CD14-positive monocyte (primary cell): ENCODE measurements at regions not wholly inside any gene's neighbourhood (a gene's known extent, or its start where the extent isn't known, plus 50 kb on each side); places are given as distances from the start of the nearest gene placed in this dataset.

Source experiments
- DNase-seq, 3 donors: peaks; one replicate each; pipeline ENCODE4 v3.0.0-alpha.2; 2011 to 2022
- H2AFZ ChIP-seq: 2 replicates; pipeline ENCODE4 v1.6.0; 2012; ENCODE audit warnings: mild to moderate bottlenecking, low read depth, low read length, inconsistent platforms; ENCODE audit not compliant: insufficient read depth, poor library complexity, severe bottlenecking
- H3K27ac ChIP-seq, 2 donors: 1 replicate in 1 of 2; 2 replicates in 1 of 2; pipeline ENCODE4 v1.5.1; 2012 to 2013; ENCODE audit warnings: low read length in 2 of 2, control low read depth in 1 of 2, inconsistent platforms in 1 of 2, low read depth in 1 of 2, mild to moderate bottlenecking in 1 of 2
- H3K27me3 ChIP-seq, 2 donors: one replicate each; pipeline versions ENCODE4 v1.6.0 to v1.6.1; 2011 to 2013; ENCODE audit warnings: low read length in 2 of 2; ENCODE audit not compliant: control insufficient read depth in 2 of 2, insufficient read depth in 2 of 2
- H3K36me3 ChIP-seq, 2 donors: replicated peaks in 1 of 2; 1 replicate in 1 of 2; 2 replicates in 1 of 2; pipeline versions ENCODE4 v1.5.1 to v1.6.1; 2012 to 2013; ENCODE audit warnings: low read length in 2 of 2, control low read depth in 1 of 2, inconsistent platforms in 1 of 2, mild to moderate bottlenecking in 1 of 2; ENCODE audit not compliant: insufficient read depth in 2 of 2, control insufficient read depth in 1 of 2
- H3K4me1 ChIP-seq, 2 donors: 1 replicate in 1 of 2; 2 replicates in 1 of 2; pipeline versions ENCODE4 v1.5.1 to v1.6.1; 2012 to 2013; ENCODE audit warnings: low read length in 2 of 2, control low read depth in 1 of 2, inconsistent platforms in 1 of 2, mild to moderate bottlenecking in 1 of 2, moderate library complexity in 1 of 2; ENCODE audit not compliant: insufficient read depth in 2 of 2, control insufficient read depth in 1 of 2
- H3K4me2 ChIP-seq: replicated peaks from 2 replicates; pipeline ENCODE3; 2012; ENCODE audit warnings: low read length, moderate library complexity, mild to moderate bottlenecking; ENCODE audit not compliant: poor library complexity, severe bottlenecking; ENCODE audit errors: extremely low read depth
- H3K4me3 ChIP-seq, 3 experiments: fragments of 200-600 bp in 1 of 3; sonication (generic) in 1 of 3; replicated peaks in 1 of 3; 1 replicate in 2 of 3; 2 replicates in 1 of 3; pipeline ENCODE4 v1.5.1; 2011 to 2013; ENCODE audit warnings: low read length in 3 of 3, mild to moderate bottlenecking in 3 of 3, control low read depth in 2 of 3, low read depth in 2 of 3, inconsistent platforms in 1 of 3, moderate library complexity in 1 of 3
- H3K79me2 ChIP-seq: 2 replicates; pipeline ENCODE4 v1.6.0; 2012; ENCODE audit warnings: mild to moderate bottlenecking, control low read depth, inconsistent platforms, low read length, moderate library complexity; ENCODE audit not compliant: insufficient read depth
- H3K9ac ChIP-seq: 2 replicates; pipeline ENCODE4 v1.6.0; 2017; ENCODE audit warnings: low read length, mild to moderate bottlenecking; ENCODE audit not compliant: insufficient read depth, poor library complexity, severe bottlenecking
- H3K9me3 ChIP-seq, 2 donors: replicated peaks in 1 of 2; 1 replicate in 1 of 2; 2 replicates in 1 of 2; pipeline versions ENCODE4 v1.5.1 to v1.6.1; 2012 to 2013; ENCODE audit warnings: low read length in 2 of 2, control low read depth in 1 of 2; ENCODE audit not compliant: control insufficient read depth in 1 of 2, insufficient read depth in 1 of 2
- H4K20me1 ChIP-seq: 2 replicates; pipeline ENCODE4 v1.6.0; 2012; ENCODE audit warnings: mild to moderate bottlenecking, low read length, control low read depth, moderate library complexity; ENCODE audit not compliant: insufficient read depth
- H3K27ac Mint-ChIP-seq, 7 donors: one replicate each; pipeline ENCODE4 v1.8.0; 2020; ENCODE audit warnings: mild to moderate bottlenecking in 7 of 7, mixed read lengths in 7 of 7, moderate library complexity in 6 of 7, inconsistent platforms in 2 of 7
- H3K27me3 Mint-ChIP-seq, 3 donors: one replicate each; pipeline ENCODE4 v1.8.0; 2021 to 2022; ENCODE audit warnings: low read depth in 3 of 3, mild to moderate bottlenecking in 3 of 3, mixed read lengths in 3 of 3, moderate library complexity in 3 of 3, inconsistent platforms in 1 of 3
- H3K36me3 Mint-ChIP-seq, 2 donors: one replicate each; pipeline ENCODE4 v1.8.0; 2020; ENCODE audit warnings: mixed read lengths in 2 of 2, inconsistent platforms in 1 of 2, mild to moderate bottlenecking in 1 of 2
- H3K4me1 Mint-ChIP-seq: one replicate; pipeline ENCODE4 v1.8.0; 2020; ENCODE audit warnings: mild to moderate bottlenecking, mixed read lengths
- H3K4me3 Mint-ChIP-seq, 2 donors: one replicate each; pipeline ENCODE4 v1.8.0; 2020; ENCODE audit warnings: mild to moderate bottlenecking in 2 of 2, mixed read lengths in 2 of 2, moderate library complexity in 1 of 2
- H3K9me3 Mint-ChIP-seq, 7 donors: one replicate each; pipeline ENCODE4 v1.8.0; 2020 to 2022; ENCODE audit warnings: mixed read lengths in 7 of 7, mild to moderate bottlenecking in 6 of 7, moderate library complexity in 6 of 7, inconsistent platforms in 2 of 7
- WGBS: methylation state at CpG from one replicate; pipeline ENCODE4 v1.1.5; 2013; ENCODE audit warnings: missing lambda C conversion rate; ENCODE audit not compliant: insufficient coverage; 5-methylcytosine and 5-hydroxymethylcytosine counted together
- intact Hi-C, 2 donors: fragments of 100-400 bp; cut with micrococcal nuclease; formaldehyde crosslinking; loops; one replicate each; pipeline versions ENCODE4 v1.15.0 to v1.15.1; 2023
- TF ChIP-seq, protein P1 (sequence below): fragments of 200-600 bp; IDR thresholded peaks from one replicate; pipeline ENCODE4 v1.8.0; 2022; ENCODE audit warnings: antibody characterized with exemption, mild to moderate bottlenecking

DNA sequence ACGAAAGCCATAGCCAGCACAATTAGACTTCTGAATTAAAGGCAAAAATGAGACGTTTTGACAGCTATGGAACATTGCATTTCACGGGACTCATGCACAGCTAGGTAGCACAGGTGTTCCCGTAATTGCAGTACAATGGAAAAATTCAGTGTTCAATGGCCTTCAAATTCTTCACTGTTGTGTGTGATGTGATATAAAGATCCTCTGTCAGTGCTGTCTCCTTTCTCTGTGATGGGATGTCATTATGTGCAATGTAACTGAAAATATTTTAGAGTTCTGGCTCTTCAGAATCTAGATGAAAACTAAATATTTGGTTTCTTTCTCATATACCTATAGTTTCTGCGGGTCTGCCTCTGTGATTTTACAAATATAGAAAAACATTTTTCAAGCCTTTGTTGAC is 1599.7 kb downstream of the MRPL39 start:
- Histone ChIP-seq H3K9me3 (no peaks in the 10 kb centered on the region), H3K79me2 (no peaks in the 10 kb centered on the region), H3K4me3 (no peak overlapping the region), H4K20me1 (no peaks in the 10 kb centered on the region), H3K9ac (no peak overlapping the region), H3K4me1 (no peaks in the 10 kb centered on the region), H3K27me3 (no peaks in the 10 kb centered on the region), H3K4me2 (no peak overlapping the region), H3K27ac (no peak overlapping the region), H3K36me3 (no peaks in the 10 kb centered on the region), H2AFZ (no peak overlapping the region)
- TF ChIP-seq, protein P1, sequence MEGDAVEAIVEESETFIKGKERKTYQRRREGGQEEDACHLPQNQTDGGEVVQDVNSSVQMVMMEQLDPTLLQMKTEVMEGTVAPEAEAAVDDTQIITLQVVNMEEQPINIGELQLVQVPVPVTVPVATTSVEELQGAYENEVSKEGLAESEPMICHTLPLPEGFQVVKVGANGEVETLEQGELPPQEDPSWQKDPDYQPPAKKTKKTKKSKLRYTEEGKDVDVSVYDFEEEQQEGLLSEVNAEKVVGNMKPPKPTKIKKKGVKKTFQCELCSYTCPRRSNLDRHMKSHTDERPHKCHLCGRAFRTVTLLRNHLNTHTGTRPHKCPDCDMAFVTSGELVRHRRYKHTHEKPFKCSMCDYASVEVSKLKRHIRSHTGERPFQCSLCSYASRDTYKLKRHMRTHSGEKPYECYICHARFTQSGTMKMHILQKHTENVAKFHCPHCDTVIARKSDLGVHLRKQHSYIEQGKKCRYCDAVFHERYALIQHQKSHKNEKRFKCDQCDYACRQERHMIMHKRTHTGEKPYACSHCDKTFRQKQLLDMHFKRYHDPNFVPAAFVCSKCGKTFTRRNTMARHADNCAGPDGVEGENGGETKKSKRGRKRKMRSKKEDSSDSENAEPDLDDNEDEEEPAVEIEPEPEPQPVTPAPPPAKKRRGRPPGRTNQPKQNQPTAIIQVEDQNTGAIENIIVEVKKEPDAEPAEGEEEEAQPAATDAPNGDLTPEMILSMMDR: no peak
- intact Hi-C loops: no loop called here
- H3K27ac Mint-ChIP-seq: no peak overlapping the region
- WGBS: 96% methylated on average over 3 of the region's 5 CpGs
- peaks cover 2% of the 10 kb centered on the region for H3K4me1 Mint-ChIP-seq
- peaks cover 0 to 15% (median 7%) of the 10 kb centered on the region in 7 donors for H3K9me3 Mint-ChIP-seq
- no peak overlapping the region for H3K4me3 Mint-ChIP-seq
- H3K36me3 Mint-ChIP-seq: no peaks in the 10 kb centered on the region
- DNase-seq: no peak
- H3K27me3 Mint-ChIP-seq: peaks cover 0 to 1% (median 0%) of the 10 kb centered on the region in 3 donors

DNA sequence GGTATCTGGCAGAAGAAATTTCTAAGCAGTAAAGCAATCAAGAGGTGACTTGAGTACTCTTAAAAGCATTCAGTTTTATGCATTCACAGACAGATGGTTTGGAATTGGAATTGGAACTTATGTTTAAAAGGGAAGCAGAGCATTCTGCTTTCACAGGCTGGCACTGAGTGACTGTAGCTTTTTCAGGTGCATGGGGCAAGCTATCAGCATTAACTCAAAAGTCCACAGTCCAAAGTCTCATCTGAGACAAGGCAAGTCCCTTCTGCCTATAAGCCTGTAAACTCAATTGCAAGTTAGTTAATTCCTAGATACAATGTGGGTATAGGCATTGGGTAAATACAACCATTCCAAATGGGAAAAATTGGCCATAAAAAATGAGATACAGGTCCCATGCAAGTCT is 1620.3 kb downstream of the MRPL39 start:
- intact Hi-C loops: no loop called here
- Mint-ChIP-seq H3K4me1 (peaks cover 2% of the 10 kb centered on the region), H3K27ac (no peak overlapping the region)

More for the DNA sequence above, 1620.3 kb downstream of the MRPL39 start:
- no peak overlapping the region for H3K4me3 ChIP-seq
- no peaks in the 10 kb centered on the region for H3K9me3 ChIP-seq
- TF ChIP-seq, protein P1: no peak
- no peak for DNase-seq
- H3K4me2 ChIP-seq: no peak overlapping the region
- no peaks in the 10 kb centered on the region for H3K36me3 ChIP-seq
- H3K79me2 ChIP-seq: no peaks in the 10 kb centered on the region
- no peak overlapping the region for H3K9ac ChIP-seq
- H3K36me3 Mint-ChIP-seq: no peaks in the 10 kb centered on the region
- no peak overlapping the region for H3K4me3 Mint-ChIP-seq
- no peaks in the 10 kb centered on the region for H4K20me1 ChIP-seq
- H3K27me3 ChIP-seq: peaks cover 27 to 35% of the 10 kb centered on the region in 2 donors
- no peak overlapping the region for H2AFZ ChIP-seq
- no peaks in the 10 kb centered on the region for H3K4me1 ChIP-seq
- H3K27ac ChIP-seq: no peak overlapping the region
- peaks cover 5 to 23% (median 18%) of the 10 kb centered on the region in 7 donors for H3K9me3 Mint-ChIP-seq
- H3K27me3 Mint-ChIP-seq: peaks cover 21 to 44% (median 22%) of the 10 kb centered on the region in 3 donors
